Embryonic facial prominence (tissue), 1 donor: ENCODE measurements at regions not wholly inside any gene's neighbourhood (a gene's known extent, or its start where the extent isn't known, plus 50 kb on each side); places are given as distances from the start of the nearest gene placed in this dataset.

Source experiments
- DNase-seq: peaks from one replicate; pipeline ENCODE4 v3.0.0-alpha.2; 2016; ENCODE audit errors: extremely low spot score

DNA sequence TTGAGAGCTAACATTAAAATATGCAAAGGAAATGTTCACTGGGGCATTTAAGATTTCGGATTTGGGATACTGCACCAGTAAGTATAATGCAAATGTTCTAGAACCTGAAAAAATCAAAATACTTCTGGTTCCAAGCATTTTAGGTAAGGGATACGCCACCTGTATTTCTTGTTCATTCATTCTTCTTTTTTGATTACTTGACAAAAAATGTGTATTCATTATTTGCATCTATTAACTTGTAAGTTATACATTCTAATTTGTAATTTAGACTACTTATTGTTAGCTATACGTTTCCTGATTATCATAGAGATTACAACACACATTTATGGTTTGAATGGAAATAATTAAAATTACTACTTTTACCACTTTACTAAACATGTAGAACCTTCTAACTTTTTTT lies 486.9 kb downstream of the SOX5 start:
- DNase-seq, result no peak

DNA sequence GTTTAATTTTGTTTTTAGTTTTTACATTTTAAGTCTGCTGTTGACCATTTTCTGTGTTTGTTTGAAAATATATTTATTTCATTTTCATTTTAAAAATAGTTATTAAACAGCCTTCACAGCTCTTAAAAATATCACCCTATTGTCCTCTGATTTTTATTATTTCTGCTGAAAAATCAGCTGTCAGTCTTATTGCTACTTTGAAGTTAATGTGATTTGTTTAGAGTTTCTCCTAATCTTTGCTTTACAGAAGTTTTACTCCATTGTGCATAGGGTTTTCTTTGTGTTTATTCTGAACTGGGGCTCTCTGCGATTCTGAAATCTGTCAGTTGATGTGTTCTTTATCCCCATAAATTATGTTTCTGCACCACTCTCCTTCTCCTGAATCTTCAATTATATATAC lies 486.3 kb downstream of the SOX5 start:
- no peak for DNase-seq

DNA sequence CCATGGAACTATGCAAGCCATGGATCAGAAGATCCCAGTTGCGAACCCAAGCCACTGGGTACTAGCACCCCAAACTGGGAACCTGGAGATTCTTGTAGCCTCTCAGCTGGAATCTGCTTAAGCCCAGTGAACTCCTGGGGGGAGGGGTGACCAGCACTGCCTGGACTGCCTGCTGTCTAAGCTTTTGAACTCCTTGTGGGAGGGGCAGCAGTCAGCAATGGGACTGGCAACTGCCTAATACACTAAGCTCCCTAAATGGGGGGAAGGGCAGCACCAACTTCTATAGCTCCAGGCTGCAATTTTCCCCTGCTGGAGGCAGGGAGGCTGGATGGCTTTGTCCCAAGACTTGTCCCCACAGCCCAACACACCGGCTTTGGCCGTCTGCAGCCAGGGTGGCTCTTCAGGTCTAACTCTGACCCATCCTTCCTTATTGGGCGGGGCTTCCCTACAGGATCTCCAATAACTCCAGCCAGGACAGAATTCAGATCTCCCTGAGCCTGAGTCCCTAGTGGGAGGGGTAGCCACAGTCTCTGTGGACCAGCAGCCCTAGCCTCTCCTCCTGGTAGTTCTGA lies 485.1 kb downstream of the SOX5 start:
- no peak for DNase-seq

DNA sequence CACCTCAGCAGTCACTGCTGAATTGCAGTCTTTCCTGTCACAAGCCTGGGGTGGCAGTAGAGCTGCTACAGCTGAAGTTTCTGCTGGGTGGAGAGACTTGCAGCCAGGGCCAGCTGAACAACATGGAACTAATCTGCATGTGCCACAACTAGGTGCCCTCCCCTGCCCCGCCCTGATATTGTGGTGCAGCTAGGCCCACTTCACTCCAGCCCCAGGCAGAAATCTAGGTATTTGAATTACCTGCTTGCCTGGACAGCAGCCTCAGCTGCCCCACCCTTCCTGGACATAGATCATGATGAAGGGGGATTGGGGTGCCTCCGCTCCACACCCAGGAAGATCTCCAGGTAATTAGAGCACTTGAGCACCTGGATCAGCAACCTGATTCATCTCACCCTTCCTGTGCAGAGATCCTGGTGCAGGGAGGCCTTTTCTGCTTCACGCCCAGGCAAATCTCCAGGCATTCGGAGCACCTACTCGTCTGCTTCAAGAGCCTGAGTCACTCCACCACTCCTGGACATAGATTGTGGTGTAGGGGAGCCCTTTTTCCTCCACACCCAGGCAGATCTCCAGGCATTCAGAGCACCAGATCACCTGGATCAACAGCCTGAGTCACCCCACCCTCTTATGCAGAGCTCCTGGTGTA lies 477.0 kb downstream of the SOX5 start:
- no peak for DNase-seq

DNA sequence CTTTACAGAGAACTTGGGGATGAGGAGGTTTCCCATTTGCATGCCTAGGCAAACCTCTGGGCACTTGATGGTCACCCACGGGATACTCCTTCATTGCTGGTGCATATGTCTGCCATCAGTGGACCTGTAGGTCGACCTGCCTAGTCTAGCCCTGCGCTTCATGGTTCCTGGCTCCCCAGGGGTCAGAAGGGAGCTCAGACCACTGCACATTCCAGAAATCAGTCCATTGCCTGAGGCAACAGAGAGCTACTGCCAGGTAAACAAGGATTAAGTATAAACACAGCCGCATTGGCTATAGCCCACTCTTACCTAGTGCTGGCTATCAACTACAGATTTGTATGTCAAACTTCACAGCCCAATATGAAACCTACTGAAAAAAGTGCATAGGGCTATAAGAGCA lies 476.4 kb downstream of the SOX5 start:
- no peak for DNase-seq

DNA sequence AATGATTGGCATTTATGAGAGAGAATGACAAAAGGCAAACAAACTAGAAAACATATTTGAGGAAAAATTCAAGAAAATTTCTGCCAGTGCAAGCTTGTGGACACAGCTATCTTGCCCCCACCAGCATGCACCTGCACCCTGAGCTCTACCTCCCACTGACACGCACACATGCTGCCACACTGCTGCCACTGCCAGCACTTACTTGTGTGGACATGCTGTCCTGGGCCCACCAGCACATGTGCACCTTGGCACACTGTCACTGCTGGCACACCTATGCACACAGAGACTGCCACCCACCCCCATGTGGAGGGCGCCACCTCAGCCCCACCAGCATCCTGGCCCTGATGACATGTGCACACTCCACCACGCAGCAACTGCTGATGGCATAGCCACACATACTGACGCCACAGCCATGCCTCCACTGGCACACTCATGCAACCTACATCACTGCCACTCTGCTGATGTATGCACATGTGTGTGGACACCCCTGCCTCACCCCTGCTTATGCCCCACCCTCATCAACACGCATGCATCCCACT lies 475.0 kb downstream of the SOX5 start:
- DNase-seq, result no peak
